ENCODE measurements at regions not wholly inside any gene's neighbourhood (a gene's known extent, or its start where the extent isn't known, plus 50 kb on each side); places are given as distances from the start of the nearest gene placed in this dataset.

DNA sequence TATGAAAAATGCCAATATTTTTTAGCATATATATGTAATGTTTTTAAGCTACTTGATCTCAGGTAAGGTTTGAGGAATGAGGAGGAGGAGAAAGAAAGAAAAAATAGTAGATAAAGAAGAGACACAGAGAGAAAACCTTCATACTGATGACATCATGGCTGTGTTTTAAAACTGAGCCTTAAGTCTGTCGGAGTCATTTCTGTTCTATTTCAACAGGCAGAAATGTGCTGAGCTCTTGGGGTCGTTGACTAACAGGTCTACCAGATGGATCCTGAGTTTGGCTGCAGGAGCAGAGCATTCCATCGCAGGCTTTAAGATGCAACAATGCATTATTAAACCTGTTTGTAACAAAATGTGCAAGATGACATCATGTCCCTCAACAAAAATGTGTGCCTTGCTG is 356.0 kb downstream of the TGFB2 start:
- DNase-seq: no peak
- TF ChIP-seq GATA1 (IDR thresholded peaks at IDR 0.05; ENCODE audit: low read depth, low read length) (no peak), POLR2A (IDR thresholded peaks at IDR 0.05; ENCODE audit: low read length) (no peak)

DNA sequence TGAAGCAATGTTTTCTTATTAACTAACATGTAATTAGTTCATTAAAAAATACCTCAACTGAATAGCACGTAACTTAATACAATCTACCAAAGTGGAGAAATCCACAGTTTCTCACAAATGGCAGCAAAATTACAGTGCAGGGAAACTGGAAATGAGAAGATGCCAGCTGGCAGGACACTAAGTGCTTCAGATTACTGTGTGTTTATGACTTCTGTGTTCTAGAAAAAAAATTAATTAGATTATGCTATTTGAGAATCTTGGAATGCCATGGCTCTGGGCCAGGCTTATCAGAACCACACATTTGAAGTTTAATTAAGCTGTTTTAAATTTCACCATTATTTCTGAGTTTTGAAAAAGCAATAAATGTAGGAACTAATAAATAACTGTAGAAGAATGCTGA is 357.6 kb downstream of the TGFB2 start:
- DNase-seq: no peak
- TF ChIP-seq GATA1 (IDR thresholded peaks at IDR 0.05; ENCODE audit: low read depth, low read length) (no peak), POLR2A (IDR thresholded peaks at IDR 0.05; ENCODE audit: low read length) (no peak)

DNA sequence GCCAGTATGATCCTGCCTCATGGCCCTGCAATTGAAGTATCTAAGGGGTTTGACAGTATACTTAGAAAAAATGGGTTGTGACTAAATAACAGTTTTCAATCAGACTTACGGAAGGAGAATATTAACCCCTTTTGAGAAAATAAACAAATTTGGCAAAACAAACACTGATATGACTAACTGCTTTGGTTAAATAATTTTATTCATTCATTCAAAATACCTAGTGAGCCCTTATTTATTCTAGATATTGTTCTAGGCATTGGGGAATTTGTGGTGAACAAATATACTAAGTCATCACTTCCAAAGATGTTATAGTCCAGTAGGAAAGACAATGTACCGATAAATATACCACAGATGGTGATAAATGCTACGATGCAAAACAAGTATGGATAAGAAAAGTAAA is 358.7 kb downstream of the TGFB2 start:
- no peak for DNase-seq

DNA sequence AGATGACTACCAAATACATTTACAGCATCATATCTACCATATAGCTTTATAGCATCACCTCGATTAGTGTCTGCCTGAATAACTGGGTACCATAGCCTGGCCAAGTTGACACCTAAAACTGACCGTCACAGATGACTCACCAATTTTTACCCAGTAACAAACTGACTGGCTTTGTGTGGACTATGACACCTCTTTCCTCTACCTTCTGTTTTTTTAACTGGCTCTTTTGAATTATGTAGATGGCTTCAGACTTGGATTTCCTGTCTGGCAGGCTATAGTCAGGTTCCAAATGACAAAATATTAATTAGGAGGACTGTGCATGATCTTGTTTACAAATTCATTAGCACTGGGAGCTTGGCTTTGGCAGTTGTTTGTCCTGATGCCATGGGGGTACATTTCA is 360.3 kb downstream of the TGFB2 start:
- TF ChIP-seq POLR2A (IDR thresholded peaks at IDR 0.05; ENCODE audit: low read length): no peak
- TF ChIP-seq GATA1 (IDR thresholded peaks at IDR 0.05; ENCODE audit: low read depth, low read length): no peak
- no peak for DNase-seq

More for the DNA sequence above, 358.7 kb downstream of the TGFB2 start:
- TF ChIP-seq POLR2A (IDR thresholded peaks at IDR 0.05; ENCODE audit: low read length): no peak
- TF ChIP-seq GATA1 (IDR thresholded peaks at IDR 0.05; ENCODE audit: low read depth, low read length): no peak

DNA sequence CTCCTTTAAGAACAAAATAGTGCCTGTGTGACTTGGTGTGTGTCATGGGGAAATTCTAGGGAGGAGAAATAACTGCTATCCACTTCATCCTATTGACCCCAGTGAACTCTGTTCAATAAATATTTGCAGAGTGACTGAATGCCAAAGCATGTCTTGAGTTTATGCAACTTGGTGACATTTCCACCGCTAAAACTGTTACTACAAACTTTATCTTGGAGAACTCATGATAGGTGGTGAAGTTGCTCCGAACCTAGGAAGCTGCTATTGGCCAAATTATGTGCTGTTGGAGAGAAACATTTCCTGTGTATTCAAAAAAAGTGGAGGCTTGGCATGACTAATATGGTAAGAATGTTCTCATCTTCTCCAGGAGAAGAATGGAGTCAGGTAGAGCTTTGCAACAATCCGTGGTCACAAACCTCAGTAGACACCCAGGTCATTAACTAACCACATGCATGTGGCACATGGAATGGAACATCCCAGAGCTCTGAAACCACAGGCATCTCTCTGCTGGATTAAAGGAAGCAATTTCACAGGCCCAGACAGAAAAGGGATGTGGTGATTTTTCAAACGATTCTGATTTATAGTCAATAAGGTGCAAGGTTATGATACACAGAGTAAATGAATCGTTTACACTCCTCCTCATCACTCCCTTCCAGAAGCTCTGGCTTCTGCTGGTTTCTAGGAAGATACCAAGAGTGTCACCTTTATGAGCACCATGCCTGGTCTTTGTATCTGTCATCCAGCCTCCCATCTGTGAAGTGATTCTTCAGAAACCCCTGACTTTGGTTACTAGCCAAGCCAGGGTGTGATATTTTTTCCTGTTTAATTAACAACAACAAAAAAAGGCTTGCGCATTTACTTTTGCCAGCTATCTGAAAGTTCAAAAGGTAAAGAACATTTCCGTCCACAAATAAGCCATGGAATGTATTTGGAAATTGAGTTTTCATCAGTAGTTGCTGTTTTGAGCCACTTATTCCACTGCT is 361.1 kb downstream of the TGFB2 start:
- no peak for TF ChIP-seq POLR2A (IDR thresholded peaks at IDR 0.05; ENCODE audit: low read length)
- no peak for DNase-seq

DNA sequence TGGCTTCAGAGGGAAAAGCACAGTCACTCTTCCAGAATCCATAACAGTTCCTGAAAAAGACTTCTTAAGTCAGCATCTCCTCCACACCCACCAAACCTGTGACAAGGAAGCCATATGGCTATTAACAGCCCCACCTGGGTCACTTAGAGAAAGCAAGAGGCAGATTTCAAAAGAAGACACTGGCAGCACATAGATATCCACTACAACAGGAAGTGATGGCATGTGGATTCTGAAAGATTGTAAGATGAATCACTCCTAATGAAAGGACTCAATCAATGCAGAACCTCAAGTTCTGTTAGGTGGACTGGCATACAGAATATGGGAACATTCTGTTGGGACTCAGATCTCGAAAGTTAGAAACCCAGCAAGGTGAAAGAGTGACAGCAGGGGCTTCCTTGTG is 365.9 kb downstream of the TGFB2 start:
- no peak for DNase-seq

DNA sequence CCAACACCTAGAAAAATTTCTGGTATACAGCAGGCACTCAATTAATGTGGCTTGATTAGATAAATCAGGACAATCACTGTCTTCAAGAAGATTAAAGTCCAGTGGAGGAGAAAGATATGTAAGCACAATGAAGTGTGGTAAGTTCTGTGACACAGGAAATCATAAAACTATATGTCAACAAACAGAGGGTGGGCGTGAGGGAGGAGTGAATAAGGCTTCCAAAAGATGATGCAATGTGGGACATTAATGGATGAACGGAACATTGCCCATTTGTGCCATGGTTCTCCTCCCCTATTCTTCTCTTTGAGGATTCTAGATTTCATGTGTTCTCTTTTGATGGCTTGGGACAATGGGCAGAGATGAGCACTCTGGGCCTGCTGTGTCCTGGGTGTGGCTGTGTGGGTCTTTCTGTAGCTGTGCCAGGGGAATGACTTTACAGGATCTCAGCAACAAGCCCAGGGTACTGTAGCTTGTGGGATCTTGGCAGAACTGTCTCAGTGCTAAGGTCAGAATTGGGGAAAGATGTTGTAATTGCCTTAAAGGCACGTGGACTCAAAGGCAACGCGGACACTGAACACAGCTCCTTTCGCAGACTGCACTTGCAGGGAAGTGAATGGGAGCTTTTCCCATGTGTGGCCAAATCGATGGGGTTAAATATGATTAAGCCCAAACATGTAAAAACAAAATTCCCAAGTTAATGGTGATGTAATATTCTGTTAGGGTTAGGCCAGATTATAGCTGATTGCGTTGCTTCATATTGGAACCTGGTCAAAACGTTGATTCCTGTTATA is 366.9 kb downstream of the TGFB2 start:
- no peak for DNase-seq
- TF ChIP-seq GATA1 (IDR thresholded peaks at IDR 0.05; ENCODE audit: low read depth, low read length) (no peak), POLR2A (IDR thresholded peaks at IDR 0.05; ENCODE audit: low read length) (no peak)

More for the DNA sequence above, 365.9 kb downstream of the TGFB2 start:
- TF ChIP-seq POLR2A (IDR thresholded peaks at IDR 0.05; ENCODE audit: low read length) (no peak), GATA1 (IDR thresholded peaks at IDR 0.05; ENCODE audit: low read depth, low read length) (no peak)

DNA sequence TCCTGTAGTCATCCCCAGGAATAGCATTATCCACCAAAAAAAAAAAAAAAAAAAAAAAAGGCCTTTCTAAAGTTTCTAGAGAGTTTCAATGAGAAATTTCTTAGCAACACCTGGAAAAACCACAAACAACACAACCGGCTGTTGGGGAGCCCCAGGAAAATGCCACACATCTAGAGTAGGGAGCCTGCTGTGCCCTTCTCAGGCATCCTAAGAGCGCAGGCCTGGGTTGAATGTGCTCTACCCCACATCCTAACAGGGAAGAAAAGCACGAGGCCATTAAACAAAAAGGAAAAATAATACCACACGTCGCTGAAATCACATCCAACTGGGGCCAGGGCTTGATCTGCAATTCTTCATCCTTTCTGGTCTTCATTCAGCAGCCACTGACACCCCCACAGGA is 367.5 kb downstream of the TGFB2 start:
- TF ChIP-seq GATA1 (IDR thresholded peaks at IDR 0.05; ENCODE audit: low read depth, low read length) (no peak), POLR2A (IDR thresholded peaks at IDR 0.05; ENCODE audit: low read length) (no peak)
- DNase-seq: no peak

DNA sequence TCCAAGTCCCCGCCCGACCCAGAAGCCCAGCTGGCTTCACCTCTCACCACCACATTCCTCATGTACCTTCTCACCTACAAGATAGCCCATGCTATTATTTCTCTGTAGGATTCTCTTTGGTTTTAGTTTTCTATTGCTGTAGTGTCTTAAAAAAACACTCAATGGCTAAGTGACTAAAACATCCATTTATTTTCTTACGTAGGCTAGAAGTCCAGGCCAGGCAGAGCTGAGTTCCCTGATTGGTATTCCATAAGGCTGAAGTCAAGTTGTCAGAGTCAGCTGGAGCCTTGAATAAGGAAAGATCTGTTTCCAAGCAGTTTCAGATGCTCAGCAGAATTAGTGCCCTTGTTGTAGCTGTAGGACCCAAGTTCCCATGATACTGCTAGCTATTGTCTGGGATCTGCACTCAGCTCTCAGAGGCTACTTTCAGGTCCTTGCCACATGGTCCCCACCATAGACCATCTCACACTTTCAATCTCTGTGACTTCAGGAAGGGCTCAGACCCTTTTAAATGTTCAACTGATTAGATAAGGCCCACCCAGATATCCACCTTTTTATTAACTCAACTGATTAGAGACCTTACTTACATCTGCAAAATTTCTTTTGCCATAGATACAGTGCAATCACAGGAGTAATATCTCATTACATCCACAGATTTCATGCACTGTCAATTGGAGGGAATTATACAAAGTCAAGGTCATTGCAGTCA is 371.0 kb downstream of the TGFB2 start:
- TF ChIP-seq POLR2A (IDR thresholded peaks at IDR 0.05; ENCODE audit: low read length): no peak
- TF ChIP-seq GATA1 (IDR thresholded peaks at IDR 0.05; ENCODE audit: low read depth, low read length): no peak
- no peak for DNase-seq

DNA sequence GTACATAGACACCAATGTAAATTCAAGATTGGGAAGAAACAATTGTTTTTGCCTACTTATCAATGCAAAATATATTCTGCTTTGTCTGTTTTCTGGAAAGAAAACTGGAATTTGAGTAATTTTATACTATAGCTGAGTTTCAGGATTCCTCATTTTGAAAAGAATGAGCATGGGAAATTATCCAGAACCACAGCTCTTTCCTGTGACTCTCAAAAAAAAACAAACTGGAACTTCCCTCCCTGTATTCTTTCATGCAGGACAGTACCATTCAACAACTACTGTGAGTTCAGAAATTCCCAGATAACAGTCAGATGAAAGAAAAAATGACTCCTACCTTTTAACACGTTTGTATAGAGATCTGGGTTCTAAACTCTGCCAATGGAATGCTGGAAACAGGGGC is 372.4 kb downstream of the TGFB2 start:
- no peak for TF ChIP-seq POLR2A (IDR thresholded peaks at IDR 0.05; ENCODE audit: low read length)
- no peak for TF ChIP-seq GATA1 (IDR thresholded peaks at IDR 0.05; ENCODE audit: low read depth, low read length)
- DNase-seq: no peak

DNA sequence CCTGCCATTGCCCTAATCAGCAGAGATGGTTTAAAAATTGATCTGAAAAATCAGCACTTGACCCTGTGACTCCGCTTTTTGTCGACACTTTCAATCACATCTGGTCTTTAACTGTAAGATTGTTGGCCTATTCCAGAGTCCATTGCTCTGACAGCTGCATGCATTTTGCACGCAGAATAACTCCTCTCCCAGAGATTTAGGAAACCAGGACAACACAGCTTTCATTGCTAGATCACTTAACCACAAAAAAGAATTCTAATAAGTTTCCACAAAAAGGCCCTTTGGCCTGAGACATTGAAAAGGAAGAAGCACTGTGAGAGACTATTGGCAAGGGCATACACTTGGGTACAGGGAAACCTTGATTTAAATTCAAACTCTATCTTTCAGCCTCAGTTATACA is 373.1 kb downstream of the TGFB2 start:
- DNase-seq: no peak
- TF ChIP-seq GATA1 (IDR thresholded peaks at IDR 0.05; ENCODE audit: low read depth, low read length): no peak
- TF ChIP-seq POLR2A (IDR thresholded peaks at IDR 0.05; ENCODE audit: low read length): no peak

DNA sequence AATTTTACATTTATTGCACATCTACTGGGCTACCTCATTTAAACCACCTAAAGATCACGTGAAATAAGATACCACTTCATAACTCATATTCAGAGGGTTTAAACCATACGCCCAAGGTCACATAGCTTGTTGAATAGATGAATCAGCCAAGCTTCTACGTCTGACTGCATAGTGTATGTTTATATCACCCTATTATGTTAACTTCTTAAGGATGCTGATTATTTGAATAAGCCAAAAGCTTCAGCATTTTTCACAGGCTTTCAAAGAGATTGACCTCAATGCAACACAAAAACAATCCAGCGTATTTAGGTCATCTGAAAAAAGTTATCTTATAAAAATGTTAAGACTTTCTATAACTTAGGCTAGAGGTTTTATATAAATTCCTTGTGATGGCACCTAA is 373.8 kb downstream of the TGFB2 start:
- DNase-seq: no peak
- TF ChIP-seq POLR2A (IDR thresholded peaks at IDR 0.05; ENCODE audit: low read length): no peak
- no peak for TF ChIP-seq GATA1 (IDR thresholded peaks at IDR 0.05; ENCODE audit: low read depth, low read length)

DNA sequence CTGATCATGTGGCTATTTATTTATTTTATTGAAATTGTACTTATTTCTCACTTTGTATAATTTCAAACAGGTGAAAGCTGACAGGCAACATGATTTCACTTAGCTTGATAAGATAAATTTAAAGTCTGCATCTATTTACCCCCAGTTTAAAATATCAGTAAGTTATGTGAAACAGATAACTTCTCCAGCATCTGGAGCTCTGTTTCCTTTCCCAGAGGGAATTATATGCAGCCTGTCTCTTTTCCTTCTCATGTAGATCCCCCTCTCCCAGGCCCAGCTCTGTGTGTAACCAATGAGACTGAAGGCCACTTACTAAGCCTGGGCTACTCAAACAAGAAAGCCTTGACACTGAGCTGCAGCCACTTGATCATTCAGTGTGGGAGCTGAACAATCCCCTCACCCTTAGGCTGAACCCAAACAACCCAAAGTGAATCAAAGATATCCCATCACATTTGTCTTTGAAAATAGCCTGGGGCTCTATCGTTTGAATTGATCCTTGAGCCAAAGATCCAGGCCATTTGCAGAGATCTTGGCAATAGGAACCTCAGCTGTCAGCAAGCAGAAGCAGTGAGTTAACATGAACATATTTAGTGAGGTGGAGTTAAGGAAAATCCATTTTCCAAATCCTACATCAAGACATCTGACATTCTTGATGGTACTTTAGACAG is 383.9 kb downstream of the TGFB2 start:
- TF ChIP-seq POLR2A (IDR thresholded peaks at IDR 0.05; ENCODE audit: low read length): no peak
- no peak for TF ChIP-seq GATA1 (IDR thresholded peaks at IDR 0.05; ENCODE audit: low read depth, low read length)
- DNase-seq: no peak
